ENCODE measurements at regions not wholly inside any gene's neighbourhood (a gene's known extent, or its start where the extent isn't known, plus 50 kb on each side); places are given as distances from the start of the nearest gene placed in this dataset.
"Not testable (repeated sequence)": the region's sequence is repeated elsewhere in the genome, so short reads cannot be mapped to it uniquely, and the experiment has no call there.

GRCh38 chr12:31821484-31821883 lies 92.7 kb upstream of the AMN1 start:
- no peak for DNase-seq (ENCODE audit: low read depth)

GRCh38 chr12:31820832-31821231 lies 92.0 kb upstream of the AMN1 start:
- no peak for DNase-seq (ENCODE audit: low read depth)

- no peak for DNase-seq (ENCODE audit: low read depth)
These were observed 90.6 kb upstream of the AMN1 start for GRCh38 chr12:31819427-31819826.

GRCh38 chr12:31818623-31819268 lies 89.9 kb upstream of the AMN1 start:
- DNase-seq (ENCODE audit: low read depth) = no peak

GRCh38 chr12:31817120-31817519 lies 88.3 kb upstream of the AMN1 start:
- DNase-seq (ENCODE audit: low read depth) = no peak

GRCh38 chr12:31815096-31815495 lies 86.3 kb upstream of the AMN1 start:
- DNase-seq (ENCODE audit: low read depth) = no peak

GRCh38 chr12:31813305-31813704 lies 84.5 kb upstream of the AMN1 start:
- DNase-seq (ENCODE audit: low read depth) = no peak

- DNase-seq (ENCODE audit: low read depth) = no peak
These were observed 78.9 kb upstream of the AMN1 start for GRCh38 chr12:31807773-31808097.

GRCh38 chr12:31807081-31807772 lies 78.4 kb upstream of the AMN1 start:
- DNase-seq (ENCODE audit: low read depth) = not testable (repeated sequence)

GRCh38 chr12:31805681-31806080 lies 76.9 kb upstream of the AMN1 start:
- DNase-seq (ENCODE audit: low read depth) = not testable (repeated sequence)

- not testable (repeated sequence) for DNase-seq (ENCODE audit: low read depth)
These were observed 75.9 kb upstream of the AMN1 start for GRCh38 chr12:31804707-31805106.

- no peak for DNase-seq (ENCODE audit: low read depth)
These were observed 75.3 kb upstream of the AMN1 start for GRCh38 chr12:31804185-31804504.

GRCh38 chr12:31803306-31804184 lies 74.7 kb upstream of the AMN1 start:
- DNase-seq (ENCODE audit: low read depth) = no peak

- DNase-seq (ENCODE audit: low read depth) = no peak
These were observed 73.1 kb upstream of the AMN1 start for GRCh38 chr12:31801872-31802271.

GRCh38 chr12:31797230-31797872 lies 68.5 kb upstream of the AMN1 start:
- no peak for DNase-seq (ENCODE audit: low read depth)

- DNase-seq (ENCODE audit: low read depth) = no peak
These were observed 67.6 kb upstream of the AMN1 start for GRCh38 chr12:31796270-31796951.

GRCh38 chr12:31794745-31795144 lies 65.9 kb upstream of the AMN1 start:
- no peak for DNase-seq (ENCODE audit: low read depth)

GRCh38 chr12:31791265-31791664 lies 62.4 kb upstream of the AMN1 start:
- not testable (repeated sequence) for DNase-seq (ENCODE audit: low read depth)

GRCh38 chr12:31790759-31791158 lies 61.9 kb upstream of the AMN1 start:
- no peak for DNase-seq (ENCODE audit: low read depth)

- no peak for DNase-seq (ENCODE audit: low read depth)
These were observed 56.5 kb upstream of the AMN1 start for GRCh38 chr12:31785318-31785717.

GRCh38 chr12:31783996-31784645 lies 55.3 kb upstream of the AMN1 start:
- peak; percentile 41 for DNase-seq (ENCODE audit: low read depth)

Data from LHCN-M2 (cell line).